ENCODE measurements at regions not wholly inside any gene's neighbourhood (a gene's known extent, or its start where the extent isn't known, plus 50 kb on each side); places are given as distances from the start of the nearest gene placed in this dataset.

DNA sequence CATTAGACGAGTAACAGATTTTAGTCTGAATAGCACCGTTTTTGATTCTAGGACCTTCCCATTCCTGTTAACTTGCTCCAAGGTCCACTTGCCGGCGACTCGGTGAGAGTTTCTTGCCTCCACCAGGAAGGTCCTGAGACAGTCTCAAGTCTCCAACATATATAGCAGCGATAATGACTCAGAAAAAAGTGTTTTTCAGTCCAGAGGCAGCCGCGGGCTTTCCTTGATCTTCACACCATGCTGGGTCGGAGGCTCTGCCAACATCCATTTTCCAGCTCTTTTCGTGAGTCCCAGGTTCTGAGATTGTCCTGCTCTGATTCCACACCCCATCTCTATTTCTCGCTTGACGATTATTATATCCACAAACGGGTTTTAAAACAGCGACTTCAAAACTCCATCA is 170.5 kb downstream of the GPX5 start:
- DNase-seq (ENCODE audit: low read depth, low spot score) = no peak

DNA sequence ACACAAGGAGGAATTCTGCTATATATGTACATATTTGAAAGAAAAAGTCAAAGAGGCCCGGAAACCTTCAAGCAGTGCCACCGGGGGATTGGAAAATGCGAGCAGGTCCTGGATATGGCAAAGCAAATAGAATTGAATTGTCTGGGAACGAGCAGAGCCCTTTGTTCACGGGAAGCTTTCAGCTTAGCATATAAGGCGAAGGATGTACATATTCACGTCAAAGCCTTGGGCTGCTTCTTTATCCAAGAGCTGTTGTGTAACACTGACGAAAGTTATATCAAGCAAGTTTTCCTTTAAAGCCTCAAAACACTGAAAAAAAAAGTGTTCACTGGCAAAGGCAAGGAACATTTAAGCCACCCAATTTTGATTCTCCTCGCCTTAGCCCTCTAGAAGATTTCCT is 171.0 kb downstream of the GPX5 start:
- no peak for DNase-seq (ENCODE audit: low read depth, low spot score)

DNA sequence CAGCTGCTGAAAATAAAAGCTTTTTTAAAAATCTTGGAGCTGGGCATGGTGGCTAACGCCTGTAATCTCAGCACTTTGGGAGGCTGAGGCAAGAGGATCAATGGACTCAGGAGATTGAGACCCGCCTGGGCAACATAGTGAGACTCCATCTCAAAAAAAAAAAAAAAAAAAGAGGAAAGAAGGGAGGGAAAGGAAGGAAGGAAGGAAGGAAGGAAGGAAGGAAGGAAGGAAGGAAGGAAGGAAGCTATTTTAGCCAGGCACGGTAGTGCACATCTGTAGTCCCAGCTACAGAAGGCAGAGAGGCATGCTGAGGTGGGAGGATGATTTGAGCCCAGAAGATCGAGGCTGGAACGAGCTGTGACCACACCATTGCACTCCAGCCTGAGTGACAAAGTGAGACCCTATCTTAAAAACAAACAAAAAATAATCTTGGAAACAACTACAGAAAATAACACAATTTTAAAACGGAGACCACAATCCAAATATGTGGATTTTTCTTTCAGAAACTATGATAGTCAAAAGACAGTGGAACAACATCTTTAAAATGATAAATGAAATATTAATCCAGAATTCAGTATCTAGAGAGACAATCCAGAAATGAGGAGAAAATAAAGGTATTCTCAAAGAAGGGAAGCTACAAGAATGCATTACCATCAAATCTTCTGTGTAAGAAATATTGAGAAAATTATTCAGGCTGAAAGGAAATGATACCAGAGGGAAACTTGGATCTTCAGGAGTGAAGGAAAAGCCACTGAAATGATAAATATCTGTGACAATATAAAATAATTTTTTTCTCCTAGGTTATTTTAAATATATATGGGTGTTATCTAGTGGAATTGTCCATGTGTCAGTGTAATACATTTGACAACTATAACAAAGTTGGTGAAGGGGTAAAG is 182.0 kb downstream of the GPX5 start:
- no peak for DNase-seq (ENCODE audit: low read depth, low spot score)

DNA sequence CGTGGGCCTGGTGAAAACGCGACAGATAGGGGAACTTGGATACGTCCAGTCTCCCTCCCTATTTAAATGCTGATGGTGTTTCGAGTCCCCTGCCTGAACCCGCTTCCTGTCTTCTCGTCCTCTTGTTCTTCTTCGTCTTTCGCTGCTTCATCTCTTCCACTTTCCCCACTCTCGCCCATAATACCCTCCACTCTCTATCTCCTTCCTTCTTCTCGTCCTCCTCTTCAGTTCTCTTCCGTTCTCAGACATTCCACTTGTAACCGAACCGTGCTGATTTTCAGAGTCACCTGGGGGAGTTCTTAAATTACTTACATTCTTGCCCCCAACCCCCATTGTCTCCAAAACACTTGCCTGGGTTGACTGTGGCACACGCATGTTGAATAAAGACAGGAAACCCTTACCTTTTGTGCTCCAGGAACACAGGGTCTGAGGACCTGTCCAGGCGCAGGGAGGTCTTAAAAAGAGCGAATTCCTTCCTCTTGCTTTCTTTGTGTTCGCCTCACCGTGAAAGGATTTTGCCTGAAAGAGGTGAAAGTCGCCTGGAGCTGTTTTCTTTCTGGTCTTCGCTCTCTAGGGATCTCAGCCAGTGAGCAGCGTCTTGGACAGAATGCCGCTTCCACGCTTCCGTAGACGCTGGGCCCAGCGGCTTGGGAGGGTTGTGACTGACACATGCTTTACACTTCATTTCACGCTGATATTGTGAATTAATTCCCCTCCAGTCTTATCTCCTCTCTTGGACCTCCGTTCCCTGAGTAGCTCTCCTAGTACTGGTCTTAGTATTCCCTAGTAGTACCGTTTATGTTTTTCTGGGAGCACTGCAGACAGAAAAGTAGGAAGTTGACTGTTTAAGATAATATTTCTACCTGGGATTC is 184.0 kb downstream of the GPX5 start:
- DNase-seq (ENCODE audit: low read depth, low spot score) = no peak

- DNase-seq (ENCODE audit: low read depth, low spot score) = no peak
These were observed 184.9 kb downstream of the GPX5 start for GRCh38 chr6:28710466-28711191.

DNA sequence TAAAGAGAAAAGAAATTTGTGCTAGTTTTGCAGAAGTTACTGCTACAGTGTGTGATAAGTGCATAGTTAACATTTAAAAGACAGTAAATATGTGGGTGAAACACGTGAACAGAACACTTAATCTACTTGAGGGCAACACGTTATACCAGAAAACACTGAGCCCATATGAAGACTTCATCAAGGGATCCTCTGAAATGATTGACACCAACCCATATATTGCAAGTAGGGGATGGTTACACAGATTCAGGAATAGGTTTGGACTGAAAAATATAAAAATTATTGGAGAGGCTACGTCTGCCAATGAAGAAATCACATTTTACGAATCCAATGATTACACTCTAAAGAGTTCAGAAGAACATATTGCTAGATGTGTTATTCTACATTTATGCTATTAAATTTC is 185.6 kb downstream of the GPX5 start:
- no peak for DNase-seq (ENCODE audit: low read depth, low spot score)

- no peak for DNase-seq (ENCODE audit: low read depth, low spot score)
These were observed 186.2 kb downstream of the GPX5 start for GRCh38 chr6:28711788-28712341.

DNA sequence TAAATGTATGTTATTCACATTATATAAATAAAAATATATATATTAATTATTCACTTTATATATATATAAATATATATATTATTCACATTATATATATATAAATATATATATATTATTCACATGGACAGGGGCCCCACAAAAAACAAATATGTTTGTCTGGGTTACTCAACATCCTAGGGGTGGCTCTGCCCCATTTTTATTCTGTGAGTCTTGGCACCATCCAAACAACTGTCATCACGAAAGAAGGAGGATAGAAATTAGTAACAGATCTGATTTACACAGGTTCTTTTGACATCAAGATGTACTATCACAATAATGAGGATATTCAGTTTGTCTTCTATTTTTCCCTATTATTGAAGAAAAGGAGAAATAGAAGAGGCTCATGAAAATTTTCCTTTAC is 187.3 kb downstream of the GPX5 start:
- no peak for DNase-seq (ENCODE audit: low read depth, low spot score)

DNA sequence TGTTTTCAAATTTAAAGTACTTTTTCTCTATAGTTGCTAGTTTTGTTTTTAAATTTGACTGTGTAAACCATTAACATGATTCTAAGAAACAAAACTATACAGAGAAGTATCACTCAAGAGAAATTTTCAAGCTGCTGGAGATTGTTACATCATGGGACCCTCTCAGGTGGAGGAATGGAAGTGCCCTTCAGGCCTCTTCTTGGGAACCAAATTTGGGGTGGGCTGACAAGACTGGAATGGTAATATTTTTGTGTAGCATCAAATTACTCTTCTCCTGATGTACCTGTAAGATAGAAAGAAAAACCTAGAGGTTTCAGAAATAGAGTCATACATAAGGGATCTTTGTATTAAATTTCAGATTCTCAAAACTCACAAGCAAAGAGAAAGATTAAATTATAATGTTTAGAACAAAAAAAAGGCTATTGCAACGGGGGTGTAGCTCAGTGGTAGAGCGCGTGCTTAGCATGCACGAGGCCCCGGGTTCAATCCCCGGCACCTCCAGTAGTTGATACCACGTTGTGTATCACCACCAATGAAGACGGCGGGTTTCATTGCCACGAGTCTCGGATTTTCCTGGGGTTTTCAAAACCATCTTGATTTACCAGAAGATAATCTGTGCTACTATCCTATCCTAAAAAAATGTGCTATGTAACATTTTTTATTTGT is 193.7 kb downstream of the GPX5 start:
- DNase-seq (ENCODE audit: low read depth, low spot score) = no peak

GRCh38 chr6:28720357-28721231 is 194.9 kb downstream of the GPX5 start:
- DNase-seq (ENCODE audit: low read depth, low spot score) = no peak

DNA sequence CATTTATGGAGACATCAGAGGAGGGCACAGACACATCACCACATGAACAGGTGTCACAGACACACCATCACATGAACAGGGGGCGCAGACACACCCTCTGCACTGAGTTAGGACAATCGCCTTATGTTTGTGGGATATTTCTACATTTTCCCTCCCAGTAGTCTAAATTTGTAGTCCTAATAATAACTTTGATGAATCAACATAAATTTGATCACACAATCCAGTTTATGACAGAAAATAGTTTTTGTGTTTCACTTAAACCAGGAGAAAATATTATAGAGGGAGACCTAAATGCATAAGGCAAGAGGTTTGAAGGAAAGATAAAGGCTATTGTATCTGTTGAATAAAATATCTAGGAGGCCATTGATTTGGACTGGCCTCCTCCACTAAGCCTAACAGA is 195.7 kb downstream of the GPX5 start:
- DNase-seq (ENCODE audit: low read depth, low spot score) = no peak

DNA sequence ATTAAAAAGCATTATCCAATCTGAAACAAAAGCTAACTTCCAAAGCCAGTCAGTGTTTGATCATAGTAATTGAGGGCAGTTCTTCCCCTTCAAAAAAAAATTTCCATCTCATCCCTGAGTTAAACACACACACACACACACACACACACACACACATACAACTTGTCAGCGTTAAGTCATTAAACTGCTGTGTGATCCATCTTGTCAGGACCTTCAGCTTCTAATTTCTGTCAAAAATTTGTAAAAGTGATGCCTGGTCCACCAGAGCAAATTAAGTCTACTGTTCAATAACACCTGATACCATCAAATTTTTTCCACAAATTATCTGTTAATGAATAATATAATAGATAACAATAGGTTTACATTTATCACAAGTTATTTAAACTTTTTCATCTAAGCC is 198.7 kb downstream of the GPX5 start:
- DNase-seq (ENCODE audit: low read depth, low spot score) = no peak

- no peak for DNase-seq (ENCODE audit: low read depth, low spot score)
These were observed 198.4 kb downstream of the TRIM27 start for GRCh38 chr6:28725274-28725809.

DNA sequence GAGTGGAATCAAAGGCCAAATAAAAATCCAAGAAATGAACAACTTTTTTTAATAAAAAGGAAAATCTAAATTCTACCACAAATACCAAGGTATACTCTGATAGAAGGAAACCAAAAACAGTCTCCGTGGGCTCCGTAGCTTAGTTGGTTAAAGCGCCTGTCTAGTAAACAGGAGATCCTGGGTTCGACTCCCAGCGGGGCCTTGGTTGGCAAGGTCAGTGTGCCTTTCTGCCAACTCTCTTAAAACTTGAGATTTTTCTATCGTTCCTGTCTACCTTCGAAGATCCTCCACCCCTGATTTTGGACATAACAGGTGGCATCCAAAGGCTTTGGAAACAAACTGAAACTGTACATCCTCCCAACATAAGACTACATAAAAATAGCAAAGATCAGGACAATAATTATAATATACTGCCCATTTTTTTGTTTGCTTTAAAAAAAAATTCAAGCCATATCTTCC is 197.9 kb downstream of the TRIM27 start:
- no peak for DNase-seq (ENCODE audit: low read depth, low spot score)

- no peak for DNase-seq (ENCODE audit: low read depth, low spot score)
These were observed 197.0 kb downstream of the TRIM27 start for GRCh38 chr6:28726569-28727309.

- no peak for DNase-seq (ENCODE audit: low read depth, low spot score)
These were observed 196.1 kb downstream of the TRIM27 start for GRCh38 chr6:28727559-28728211.

GRCh38 chr6:28729501-28730402 is 194.0 kb downstream of the TRIM27 start:
- no peak for DNase-seq (ENCODE audit: low read depth, low spot score)

DNA sequence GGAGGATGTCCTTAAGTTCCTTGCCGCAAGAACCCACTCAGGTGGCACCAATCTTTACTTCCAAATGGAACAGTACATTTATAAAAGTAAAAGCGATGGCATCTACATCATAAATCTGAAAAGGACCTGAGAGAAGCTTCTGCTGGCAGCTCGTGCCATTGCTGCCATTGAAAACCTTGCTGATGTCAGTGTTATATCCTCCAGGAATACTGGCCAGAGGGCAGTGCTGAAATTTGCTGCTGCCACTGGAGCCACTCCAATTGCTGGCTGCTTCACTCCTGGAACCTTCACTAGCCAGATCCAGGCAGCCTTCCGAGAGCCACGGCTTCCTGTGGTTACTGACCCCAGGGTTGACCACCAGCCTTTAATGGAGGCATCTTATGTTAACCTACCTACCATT is 191.7 kb downstream of the TRIM27 start:
- DNase-seq (ENCODE audit: low read depth, low spot score) = no peak

All from astrocyte of the hippocampus (primary cell).